ENCODE measurements at regions not wholly inside any gene's neighbourhood (a gene's known extent, or its start where the extent isn't known, plus 50 kb on each side); places are given as distances from the start of the nearest gene placed in this dataset.

DNA sequence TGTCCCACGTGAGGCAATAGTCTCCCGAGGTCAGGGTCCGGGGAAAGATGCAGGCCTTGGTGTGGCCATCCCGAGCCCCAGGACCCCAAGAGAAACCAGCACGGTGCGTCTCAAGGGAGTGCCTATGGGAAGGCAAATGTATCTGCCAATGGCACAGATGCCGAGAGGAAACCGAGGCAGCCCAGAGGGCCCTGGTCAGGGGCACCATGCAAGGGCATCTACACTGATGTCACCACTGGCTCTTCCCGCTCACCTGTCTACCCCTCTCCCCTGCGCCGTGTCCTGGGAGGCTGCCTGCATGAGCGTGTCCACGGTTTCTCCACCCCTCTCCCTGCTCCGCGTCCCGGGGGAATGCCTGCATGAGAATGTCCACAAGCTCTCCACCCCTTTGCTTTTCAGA lies 1318.8 kb downstream of the TBC1D22A start:
- no peaks in the 10 kb centered on the region for H3K36me3 ChIP-seq (replicated peaks in 1 of 2; ENCODE audit: control extremely low read depth in 1 of 2, control insufficient read depth in 1 of 2, extremely low read depth in 1 of 2, insufficient read depth in 2 of 2, low read length in 1 of 2)
- DNase-seq, result no peak
- no peaks in the 10 kb centered on the region for H3K9me3 Mint-ChIP-seq (ENCODE audit: insufficient read depth)
- POLR2A ChIA-PET, result no interaction called here
- H3K27ac Mint-ChIP-seq, result no peak overlapping the region
- H3K4me1 ChIP-seq (ENCODE audit: control insufficient read depth in 2 of 2, insufficient read depth in 2 of 2, low read length in 2 of 2), result peaks cover 30 to 37% of the 10 kb centered on the region in 2 donors
- H3K4me2 ChIP-seq (replicated peaks; ENCODE audit: low read depth, low read length, poor library complexity, severe bottlenecking), result no peak overlapping the region
- peaks cover 7% of the 10 kb centered on the region for H3K27me3 Mint-ChIP-seq
- CTCF ChIA-PET, result no interaction called here
- no peaks in the 10 kb centered on the region for H4K20me1 ChIP-seq (ENCODE audit: control insufficient read depth, insufficient read depth, low read length, poor library complexity, severe bottlenecking)
- intact Hi-C loops (cut with micrococcal nuclease), result no loop called here
- no peak overlapping the region for H3K27ac ChIP-seq (ENCODE audit: low read length in 2 of 2)
- H3K4me3 ChIP-seq (ENCODE audit: control extremely low read depth in 1 of 5, extremely low read depth in 1 of 5, insufficient read depth in 1 of 5, low read depth in 2 of 5, low read length in 4 of 5), result no peak overlapping the region
- peaks cover 41% of the 10 kb centered on the region for H3K4me1 Mint-ChIP-seq
- TF ChIP-seq EZH2 (IDR thresholded peaks at IDR 0.05; ENCODE audit: borderline replicate concordance, insufficient read depth, low read depth, low read length, poor library complexity, severe bottlenecking), result no peak
- TF ChIP-seq, protein P1, sequence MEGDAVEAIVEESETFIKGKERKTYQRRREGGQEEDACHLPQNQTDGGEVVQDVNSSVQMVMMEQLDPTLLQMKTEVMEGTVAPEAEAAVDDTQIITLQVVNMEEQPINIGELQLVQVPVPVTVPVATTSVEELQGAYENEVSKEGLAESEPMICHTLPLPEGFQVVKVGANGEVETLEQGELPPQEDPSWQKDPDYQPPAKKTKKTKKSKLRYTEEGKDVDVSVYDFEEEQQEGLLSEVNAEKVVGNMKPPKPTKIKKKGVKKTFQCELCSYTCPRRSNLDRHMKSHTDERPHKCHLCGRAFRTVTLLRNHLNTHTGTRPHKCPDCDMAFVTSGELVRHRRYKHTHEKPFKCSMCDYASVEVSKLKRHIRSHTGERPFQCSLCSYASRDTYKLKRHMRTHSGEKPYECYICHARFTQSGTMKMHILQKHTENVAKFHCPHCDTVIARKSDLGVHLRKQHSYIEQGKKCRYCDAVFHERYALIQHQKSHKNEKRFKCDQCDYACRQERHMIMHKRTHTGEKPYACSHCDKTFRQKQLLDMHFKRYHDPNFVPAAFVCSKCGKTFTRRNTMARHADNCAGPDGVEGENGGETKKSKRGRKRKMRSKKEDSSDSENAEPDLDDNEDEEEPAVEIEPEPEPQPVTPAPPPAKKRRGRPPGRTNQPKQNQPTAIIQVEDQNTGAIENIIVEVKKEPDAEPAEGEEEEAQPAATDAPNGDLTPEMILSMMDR (IDR thresholded peaks at IDR 0.05), result no peak
- H2AFZ ChIP-seq (ENCODE audit: insufficient read depth, low read depth, low read length, poor library complexity, severe bottlenecking), result no peak overlapping the region
- no peaks in the 10 kb centered on the region for H3K79me2 ChIP-seq (ENCODE audit: control insufficient read depth, insufficient read depth, low read length)
- ATAC-seq (ENCODE audit: low read depth), result no peak
- WGBS (ENCODE audit: insufficient coverage), result 97% methylated on average over 16 of the region's 16 CpGs
- peaks cover 0 to 5% (median 2%) of the 10 kb centered on the region in 4 experiments for H3K27me3 ChIP-seq (replicated peaks in 1 of 4; ENCODE audit: control extremely low read depth in 1 of 4, control insufficient read depth in 3 of 4, insufficient read depth in 4 of 4, low read length in 3 of 4)
- H3K9ac ChIP-seq (ENCODE audit: low read length), result no peak overlapping the region
- H3K4me3 Mint-ChIP-seq, result no peak overlapping the region
- peaks cover 0 to 7% (median 0%) of the 10 kb centered on the region in 3 donors for H3K9me3 ChIP-seq (ENCODE audit: control extremely low read depth in 1 of 3, control insufficient read depth in 2 of 3, insufficient read depth in 1 of 3, low read length in 2 of 3)

DNA sequence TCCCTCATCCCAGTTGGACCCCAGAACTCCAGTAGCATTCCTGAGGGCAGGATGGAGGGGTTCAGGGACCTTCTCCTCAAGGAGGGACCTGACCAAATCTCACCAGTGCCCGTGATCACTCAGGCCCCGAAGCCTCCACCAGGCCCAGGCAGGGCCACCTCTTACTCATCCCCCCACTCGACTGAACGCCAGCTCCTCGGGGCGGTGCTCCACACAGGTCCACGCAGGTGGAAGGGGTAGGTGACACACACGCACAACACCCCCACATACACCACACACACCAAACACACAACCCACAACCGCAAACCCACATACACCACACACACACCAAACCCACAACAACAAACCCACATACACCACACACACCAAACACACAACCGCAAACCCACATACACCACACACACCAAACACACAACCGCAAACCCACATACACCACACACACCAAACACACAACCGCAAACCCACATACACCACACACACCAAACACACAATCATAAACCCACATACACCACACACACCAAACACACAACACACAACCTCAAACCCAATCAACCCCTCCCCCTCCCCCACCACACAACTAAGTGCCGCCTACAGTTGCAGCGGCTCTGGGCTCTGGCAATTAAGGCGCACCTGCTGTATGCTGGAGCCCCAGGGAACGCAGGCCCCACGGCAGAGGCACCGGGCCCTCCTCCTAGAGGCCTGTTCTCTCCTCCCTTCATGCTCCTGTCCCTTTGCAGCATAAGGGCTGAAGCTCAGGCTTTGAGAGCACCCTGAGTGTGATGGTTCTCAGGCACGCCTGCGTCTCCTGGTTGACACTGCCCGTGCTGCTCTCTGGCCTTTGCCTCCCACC lies 1318.1 kb downstream of the TBC1D22A start:
- Histone ChIP-seq H3K4me3 (ENCODE audit: control extremely low read depth in 1 of 5, extremely low read depth in 1 of 5, insufficient read depth in 1 of 5, low read depth in 2 of 5, low read length in 4 of 5) (no peak overlapping the region), H3K79me2 (ENCODE audit: control insufficient read depth, insufficient read depth, low read length) (no peaks in the 10 kb centered on the region), H3K4me2 (replicated peaks; ENCODE audit: low read depth, low read length, poor library complexity, severe bottlenecking) (no peak overlapping the region), H2AFZ (ENCODE audit: insufficient read depth, low read depth, low read length, poor library complexity, severe bottlenecking) (no peak overlapping the region), H3K27ac (ENCODE audit: low read length in 2 of 2) (no peak overlapping the region), H3K9me3 (ENCODE audit: control extremely low read depth in 1 of 3, control insufficient read depth in 2 of 3, insufficient read depth in 1 of 3, low read length in 2 of 3) (peaks cover 0 to 7% (median 0%) of the 10 kb centered on the region in 3 donors), H4K20me1 (ENCODE audit: control insufficient read depth, insufficient read depth, low read length, poor library complexity, severe bottlenecking) (no peaks in the 10 kb centered on the region), H3K9ac (ENCODE audit: low read length) (no peak overlapping the region), H3K4me1 (ENCODE audit: control insufficient read depth in 2 of 2, insufficient read depth in 2 of 2, low read length in 2 of 2) (peaks cover 30 to 35% of the 10 kb centered on the region in 2 donors), H3K27me3 (replicated peaks in 1 of 4; ENCODE audit: control extremely low read depth in 1 of 4, control insufficient read depth in 3 of 4, insufficient read depth in 4 of 4, low read length in 3 of 4) (peaks cover 0 to 5% (median 0%) of the 10 kb centered on the region in 4 experiments), H3K36me3 (replicated peaks in 1 of 2; ENCODE audit: control extremely low read depth in 1 of 2, control insufficient read depth in 1 of 2, extremely low read depth in 1 of 2, insufficient read depth in 2 of 2, low read length in 1 of 2) (no peaks in the 10 kb centered on the region)
- ATAC-seq (ENCODE audit: low read depth) (no peak), DNase-seq (no peak)
- H3K27me3 Mint-ChIP-seq, result peaks cover 7% of the 10 kb centered on the region
- ChIA-PET POLR2A (no interaction called here), CTCF (no interaction called here)
- intact Hi-C loops (cut with micrococcal nuclease), result no loop called here
- no peaks in the 10 kb centered on the region for H3K9me3 Mint-ChIP-seq (ENCODE audit: insufficient read depth)
- TF ChIP-seq, protein P1 (IDR thresholded peaks at IDR 0.05), result no peak
- TF ChIP-seq EZH2 (IDR thresholded peaks at IDR 0.05; ENCODE audit: borderline replicate concordance, insufficient read depth, low read depth, low read length, poor library complexity, severe bottlenecking), result no peak
- 93% methylated on average over 16 of the region's 21 CpGs for WGBS (ENCODE audit: insufficient coverage)
- H3K4me3 Mint-ChIP-seq, result no peak overlapping the region
- H3K27ac Mint-ChIP-seq, result no peak overlapping the region
- peaks cover 39% of the 10 kb centered on the region for H3K4me1 Mint-ChIP-seq
